ENCODE measurements at regions not wholly inside any gene's neighbourhood (a gene's known extent, or its start where the extent isn't known, plus 50 kb on each side); places are given as distances from the start of the nearest gene placed in this dataset.

GRCh38 chr17:65418622-65419021 is 142.8 kb downstream of the AXIN2 start:
- Histone ChIP-seq H3K9me1 (ENCODE audit: control insufficient read depth, extremely low read depth, insufficient read depth, low read length) (no peaks in the 10 kb centered on the region), H3K36me3 (ENCODE audit: control insufficient read depth in 2 of 2, extremely low read depth in 1 of 2, insufficient read depth in 2 of 2, low read length in 2 of 2) (no peaks in the 10 kb centered on the region), H3K79me2 (ENCODE audit: control insufficient read depth, insufficient read depth, low read length) (no peaks in the 10 kb centered on the region), H2AFZ (ENCODE audit: control insufficient read depth, low read length) (no peak overlapping the region), H4K20me1 (ENCODE audit: control insufficient read depth, extremely low read depth, insufficient read depth, low read length) (no peaks in the 10 kb centered on the region), H3K27me3 (ENCODE audit: control insufficient read depth, extremely low read depth, insufficient read depth, low read length) (no peaks in the 10 kb centered on the region), H3K4me3 (ENCODE audit: control insufficient read depth in 2 of 3, extremely low read depth in 1 of 3, insufficient read depth in 2 of 3, low read depth in 1 of 3, low read length in 3 of 3) (no peak overlapping the region), H3K27ac (ENCODE audit: control insufficient read depth, insufficient read depth, low read length) (no peak overlapping the region), H3K9me3 (ENCODE audit: control insufficient read depth, low read depth, low read length) (no peaks in the 10 kb centered on the region), H3K4me1 (ENCODE audit: control insufficient read depth, extremely low read depth, insufficient read depth, low read length) (no peaks in the 10 kb centered on the region), H3K4me2 (ENCODE audit: control insufficient read depth, extremely low read depth, insufficient read depth, low read depth, low read length) (no peak overlapping the region), H3K9ac (ENCODE audit: control insufficient read depth, extremely low read depth, insufficient read depth, low read length) (no peak overlapping the region)
- TF ChIP-seq EZH2 (IDR thresholded peaks at IDR 0.05; ENCODE audit: low read length) (no peak), CTCF (optimal IDR thresholded peaks at IDR 0.05 in 1 of 3, IDR thresholded peaks at IDR 0.05 in 1 of 3, conservative IDR thresholded peaks at IDR 0.05 in 1 of 3; ENCODE audit: extremely low read depth in 1 of 3, insufficient read depth in 2 of 3, low read length in 3 of 3) (peak in 2 of 3 experiments; percentile 11 to 37)
- dilution Hi-C loops (cut with MboI; ENCODE audit: extremely low pct_ligation_motif_present, low sequenced_read_pairs) = no loop called here
- FAIRE-seq (no peak), DNase-seq (ENCODE audit: low read depth, low spot score) (no peak)

GRCh38 chr17:65417406-65418221 is 143.8 kb downstream of the AXIN2 start:
- Histone ChIP-seq H3K9ac (ENCODE audit: control insufficient read depth, extremely low read depth, insufficient read depth, low read length) (no peak overlapping the region), H3K27me3 (ENCODE audit: control insufficient read depth, extremely low read depth, insufficient read depth, low read length) (no peaks in the 10 kb centered on the region), H3K4me2 (ENCODE audit: control insufficient read depth, extremely low read depth, insufficient read depth, low read depth, low read length) (no peak overlapping the region), H4K20me1 (ENCODE audit: control insufficient read depth, extremely low read depth, insufficient read depth, low read length) (no peaks in the 10 kb centered on the region), H3K9me1 (ENCODE audit: control insufficient read depth, extremely low read depth, insufficient read depth, low read length) (no peaks in the 10 kb centered on the region), H3K4me1 (ENCODE audit: control insufficient read depth, extremely low read depth, insufficient read depth, low read length) (no peaks in the 10 kb centered on the region), H3K27ac (ENCODE audit: control insufficient read depth, insufficient read depth, low read length) (no peak overlapping the region), H2AFZ (ENCODE audit: control insufficient read depth, low read length) (no peak overlapping the region), H3K4me3 (ENCODE audit: control insufficient read depth in 2 of 3, extremely low read depth in 1 of 3, insufficient read depth in 2 of 3, low read depth in 1 of 3, low read length in 3 of 3) (no peak overlapping the region), H3K9me3 (ENCODE audit: control insufficient read depth, low read depth, low read length) (no peaks in the 10 kb centered on the region), H3K36me3 (ENCODE audit: control insufficient read depth in 2 of 2, extremely low read depth in 1 of 2, insufficient read depth in 2 of 2, low read length in 2 of 2) (no peaks in the 10 kb centered on the region), H3K79me2 (ENCODE audit: control insufficient read depth, insufficient read depth, low read length) (no peaks in the 10 kb centered on the region)
- dilution Hi-C loops (cut with MboI; ENCODE audit: extremely low pct_ligation_motif_present, low sequenced_read_pairs) = no loop called here
- TF ChIP-seq EZH2 (IDR thresholded peaks at IDR 0.05; ENCODE audit: low read length) (no peak), CTCF (optimal IDR thresholded peaks at IDR 0.05 in 1 of 3, IDR thresholded peaks at IDR 0.05 in 1 of 3, conservative IDR thresholded peaks at IDR 0.05 in 1 of 3; ENCODE audit: extremely low read depth in 1 of 3, insufficient read depth in 2 of 3, low read length in 3 of 3) (no peak)
- FAIRE-seq = no peak
- DNase-seq (ENCODE audit: low read depth, low spot score) = no peak
